GM12872 (cell line): ENCODE measurements at regions not wholly inside any gene's neighbourhood (a gene's known extent, or its start where the extent isn't known, plus 50 kb on each side); places are given as distances from the start of the nearest gene placed in this dataset.

ENCODE experiments used
- TF ChIP-seq, protein P1 (sequence below): IDR thresholded peaks from 3 replicates; pipeline ENCODE4 v1.5.1; 2011; ENCODE audit warnings: low read depth, mild to moderate bottlenecking, low read length, moderate library complexity; ENCODE audit not compliant: insufficient read depth

DNA sequence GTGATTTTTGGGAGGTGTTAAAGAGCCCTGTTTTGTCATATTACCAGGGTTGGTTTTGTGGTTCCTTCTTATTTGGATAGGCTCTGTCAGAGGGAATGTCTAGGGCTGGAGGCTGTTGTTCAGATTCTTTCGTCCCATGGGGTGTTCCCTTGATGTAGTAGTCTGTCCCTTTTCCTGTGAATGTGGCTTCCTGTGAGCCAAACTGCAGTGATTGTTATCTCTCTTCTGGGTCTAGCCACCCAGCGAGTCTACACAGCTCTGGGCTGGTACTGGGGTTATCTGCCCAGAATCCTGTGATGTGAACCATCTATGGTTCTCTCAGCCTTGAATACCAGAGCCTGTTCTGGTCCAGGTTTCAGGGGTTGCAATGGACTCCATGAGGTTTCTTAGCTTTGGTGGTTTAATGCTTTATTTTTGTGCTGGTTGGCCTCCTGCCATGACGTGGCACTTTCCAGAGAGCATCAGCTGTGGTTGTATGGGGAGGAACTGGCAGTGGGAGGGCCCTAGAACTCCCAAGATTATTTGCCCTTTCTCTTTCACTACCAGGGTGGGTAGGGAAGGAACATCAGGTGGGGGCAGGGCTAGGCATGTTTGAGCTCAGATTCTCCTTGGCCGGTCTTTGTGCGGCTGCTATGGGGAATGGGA lies 78.8 kb downstream of the SPRY2 start:
- TF ChIP-seq, protein P1, sequence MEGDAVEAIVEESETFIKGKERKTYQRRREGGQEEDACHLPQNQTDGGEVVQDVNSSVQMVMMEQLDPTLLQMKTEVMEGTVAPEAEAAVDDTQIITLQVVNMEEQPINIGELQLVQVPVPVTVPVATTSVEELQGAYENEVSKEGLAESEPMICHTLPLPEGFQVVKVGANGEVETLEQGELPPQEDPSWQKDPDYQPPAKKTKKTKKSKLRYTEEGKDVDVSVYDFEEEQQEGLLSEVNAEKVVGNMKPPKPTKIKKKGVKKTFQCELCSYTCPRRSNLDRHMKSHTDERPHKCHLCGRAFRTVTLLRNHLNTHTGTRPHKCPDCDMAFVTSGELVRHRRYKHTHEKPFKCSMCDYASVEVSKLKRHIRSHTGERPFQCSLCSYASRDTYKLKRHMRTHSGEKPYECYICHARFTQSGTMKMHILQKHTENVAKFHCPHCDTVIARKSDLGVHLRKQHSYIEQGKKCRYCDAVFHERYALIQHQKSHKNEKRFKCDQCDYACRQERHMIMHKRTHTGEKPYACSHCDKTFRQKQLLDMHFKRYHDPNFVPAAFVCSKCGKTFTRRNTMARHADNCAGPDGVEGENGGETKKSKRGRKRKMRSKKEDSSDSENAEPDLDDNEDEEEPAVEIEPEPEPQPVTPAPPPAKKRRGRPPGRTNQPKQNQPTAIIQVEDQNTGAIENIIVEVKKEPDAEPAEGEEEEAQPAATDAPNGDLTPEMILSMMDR, result no peak

DNA sequence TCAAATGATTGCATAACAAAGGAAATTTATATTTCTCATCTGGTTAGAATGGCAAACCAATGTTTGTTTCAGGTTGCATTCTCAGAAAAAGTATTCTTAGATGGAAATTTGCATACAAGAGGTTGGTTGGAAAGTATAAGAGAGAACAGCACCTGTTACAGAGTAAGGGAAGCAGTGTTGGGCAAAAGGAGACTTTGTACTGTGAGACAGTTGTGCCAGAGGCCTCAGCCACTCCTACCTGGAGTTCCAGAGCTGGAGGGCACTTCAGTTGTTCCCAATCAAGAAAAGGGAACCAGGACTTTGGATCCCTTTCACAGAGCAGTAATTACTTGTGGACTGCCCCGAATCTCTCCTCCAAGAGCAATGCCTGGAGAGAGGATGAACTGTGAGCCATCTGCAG lies 81.8 kb downstream of the SPRY2 start:
- TF ChIP-seq, protein P1, result no peak

DNA sequence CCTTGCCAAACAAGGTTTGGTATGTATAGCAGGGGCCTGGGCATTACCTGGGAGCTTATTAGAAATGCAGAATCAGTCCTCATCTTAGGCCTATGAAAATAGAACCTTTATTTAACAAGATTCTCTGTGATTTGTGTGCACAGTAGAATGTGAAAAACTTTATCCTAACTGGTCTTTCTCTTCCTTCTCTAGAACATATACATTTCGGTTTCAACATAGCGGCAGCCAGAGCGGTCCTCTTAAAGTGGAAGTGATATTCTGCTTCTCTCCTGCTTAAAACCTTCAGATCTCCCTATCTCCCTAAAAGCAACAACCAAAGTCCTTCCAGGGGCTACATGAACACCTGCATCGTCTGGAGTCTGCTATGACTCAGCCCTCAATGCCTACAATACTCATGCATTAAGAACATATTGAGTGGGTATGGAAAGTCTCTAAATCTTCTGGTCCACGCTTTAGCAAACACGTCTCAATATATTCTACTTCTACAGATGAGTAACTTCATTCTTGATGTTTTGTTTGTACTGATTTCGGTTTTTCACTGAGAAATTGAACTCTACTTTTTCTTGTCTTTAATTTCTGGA lies 84.5 kb downstream of the SPRY2 start:
- TF ChIP-seq, protein P1, result no peak

DNA sequence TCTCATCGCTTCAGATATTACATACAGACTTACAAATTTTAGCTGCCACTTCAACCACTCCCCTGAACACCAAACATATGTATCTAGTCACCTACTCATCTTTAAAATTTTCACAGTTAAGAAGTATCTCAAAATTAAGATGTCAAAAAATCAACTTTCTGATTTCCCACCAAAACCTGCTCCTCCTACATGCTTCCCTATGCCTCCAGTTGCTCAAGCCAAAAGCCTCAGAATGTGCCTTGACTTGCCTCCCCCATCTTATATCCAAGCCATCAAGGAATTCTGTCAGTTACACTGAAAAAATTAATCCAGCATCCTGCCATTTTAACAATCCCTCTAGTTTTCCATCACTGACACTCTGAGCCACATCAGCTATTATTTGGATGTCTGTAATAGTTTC lies 85.0 kb downstream of the SPRY2 start:
- TF ChIP-seq, protein P1, result no peak

DNA sequence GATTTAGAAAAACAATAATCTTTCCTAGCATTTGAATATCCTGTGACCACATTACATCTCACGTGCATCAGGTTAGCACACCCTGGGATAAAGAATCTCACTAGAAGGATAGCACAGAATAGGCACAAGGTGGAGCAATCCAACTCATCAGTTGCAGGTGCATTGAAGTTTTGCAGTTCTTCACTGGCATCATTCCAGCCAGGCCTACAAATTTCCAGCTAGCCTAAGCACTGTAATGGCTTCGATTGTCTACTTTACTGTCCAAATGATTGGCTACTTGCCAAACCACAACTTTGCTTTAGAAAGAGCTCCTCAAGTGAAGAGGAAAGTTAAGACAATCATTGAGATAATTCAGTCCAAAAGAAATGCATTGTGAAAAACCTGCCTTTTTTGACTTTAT lies 89.5 kb downstream of the SPRY2 start:
- TF ChIP-seq, protein P1, result no peak

DNA sequence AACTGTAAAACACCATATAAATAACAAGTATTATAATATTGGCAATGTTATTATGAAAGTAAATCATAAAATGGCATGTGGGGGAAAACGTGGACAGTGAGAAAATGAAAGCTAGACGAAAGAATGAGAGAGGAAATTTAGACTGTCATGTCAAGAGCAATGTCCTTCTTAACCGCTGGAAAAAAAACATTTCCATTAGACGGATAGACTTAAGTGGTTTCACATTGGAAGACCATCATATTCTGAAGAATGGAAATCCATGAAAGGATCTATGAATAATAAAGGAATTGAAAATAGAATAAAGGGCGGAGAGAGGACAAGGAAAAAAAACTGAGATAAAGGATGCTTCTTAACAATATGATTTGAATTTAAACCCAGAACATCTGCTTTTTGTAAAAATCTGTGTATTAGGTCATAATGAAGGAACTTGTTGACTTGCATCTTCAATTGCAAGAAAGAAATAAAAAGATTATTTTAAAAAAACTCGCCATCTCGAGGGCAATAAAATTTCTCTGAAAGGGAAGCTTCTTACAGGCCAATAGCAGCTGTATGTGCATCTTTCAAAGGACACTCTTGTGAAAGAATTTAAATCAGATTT lies 90.6 kb downstream of the SPRY2 start:
- TF ChIP-seq, protein P1, result no peak

DNA sequence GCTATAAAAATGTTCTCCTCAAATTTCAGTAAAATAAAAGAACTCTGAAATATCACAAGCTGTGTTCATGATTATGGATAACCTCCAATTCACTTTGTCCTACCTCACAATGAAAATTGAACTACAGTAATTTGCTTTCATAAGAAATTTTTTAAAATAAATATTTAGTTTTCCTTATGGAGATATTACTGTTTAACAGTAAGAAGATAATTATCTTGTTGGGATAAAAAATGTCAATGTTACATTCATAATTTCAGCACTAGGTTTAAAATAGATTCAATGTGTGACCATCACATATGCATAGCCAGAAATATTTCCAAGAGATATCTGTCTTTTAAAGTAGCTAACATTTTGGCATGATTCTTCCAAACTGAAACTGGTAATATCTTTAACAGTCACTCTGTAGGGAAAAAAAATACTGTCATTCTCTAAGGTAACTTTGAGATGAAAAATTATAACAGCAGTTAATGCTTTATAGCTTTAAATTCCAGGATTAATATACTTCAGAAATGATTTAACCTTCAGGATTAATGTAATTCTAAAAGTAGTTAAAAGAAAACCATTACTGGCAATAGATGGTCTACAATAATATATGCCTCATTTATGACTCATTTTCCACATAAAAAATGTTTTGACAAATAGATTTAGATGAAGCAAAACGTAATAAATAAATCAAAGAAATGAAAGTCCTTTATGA lies 91.3 kb downstream of the SPRY2 start:
- TF ChIP-seq, protein P1, result no peak
